ENCODE measurements at regions not wholly inside any gene's neighbourhood (a gene's known extent, or its start where the extent isn't known, plus 50 kb on each side); places are given as distances from the start of the nearest gene placed in this dataset.

GRCh38 chr15:39411102-39411989, 169.5 kb upstream of the THBS1 start:
- DNase-seq (ENCODE audit: insufficient read length, low spot score), result no peak
- FAIRE-seq, result no peak

GRCh38 chr15:39413558-39413957, 167.3 kb upstream of the THBS1 start:
- no peak for TF ChIP-seq CTCF (IDR thresholded peaks at IDR 0.05; ENCODE audit: insufficient read depth, missing control alignments)
- FAIRE-seq, result no peak

More at GRCh38 chr15:39411102-39411989, 169.5 kb upstream of the THBS1 start:
- no peak for TF ChIP-seq CTCF (IDR thresholded peaks at IDR 0.05; ENCODE audit: insufficient read depth, missing control alignments)

GRCh38 chr15:39414201-39414600, 166.7 kb upstream of the THBS1 start:
- DNase-seq (ENCODE audit: insufficient read length, low spot score) (no peak), FAIRE-seq (no peak)
- TF ChIP-seq CTCF (IDR thresholded peaks at IDR 0.05; ENCODE audit: insufficient read depth, missing control alignments), result no peak

More at GRCh38 chr15:39413558-39413957, 167.3 kb upstream of the THBS1 start:
- DNase-seq (ENCODE audit: insufficient read length, low spot score), result no peak

GRCh38 chr15:39415634-39416033, 165.2 kb upstream of the THBS1 start:
- no peak for TF ChIP-seq CTCF (IDR thresholded peaks at IDR 0.05; ENCODE audit: insufficient read depth, missing control alignments)
- DNase-seq (ENCODE audit: insufficient read length, low spot score) (no peak), FAIRE-seq (no peak)

GRCh38 chr15:39416258-39416657, 164.6 kb upstream of the THBS1 start:
- DNase-seq (ENCODE audit: insufficient read length, low spot score) (no peak), FAIRE-seq (no peak)
- no peak for TF ChIP-seq CTCF (IDR thresholded peaks at IDR 0.05; ENCODE audit: insufficient read depth, missing control alignments)

- DNase-seq (ENCODE audit: insufficient read length, low spot score) (no peak), FAIRE-seq (no peak)
- TF ChIP-seq CTCF (IDR thresholded peaks at IDR 0.05; ENCODE audit: insufficient read depth, missing control alignments), result no peak
Observed at GRCh38 chr15:39417366-39418134, 163.3 kb upstream of the THBS1 start.

Measured in D721Med (cell line).